SJSA1 (cell line): ENCODE measurements at regions not wholly inside any gene's neighbourhood (a gene's known extent, or its start where the extent isn't known, plus 50 kb on each side); places are given as distances from the start of the nearest gene placed in this dataset.

Experiments used
- DNase-seq, 2 experiments: peaks; one replicate each; pipeline ENCODE4 v3.0.0-alpha.2; 2015 to 2020; ENCODE audit warnings: low spot score in 2 of 2, low read depth in 1 of 2
- H3K27ac ChIP-seq: fragments of 250-450 bp; sonication (Bioruptor Pico); 2 replicates; pipeline ENCODE4 v1.5.1; 2020; ENCODE audit warnings: mild to moderate bottlenecking, moderate library complexity
- H3K27me3 ChIP-seq: fragments of 250-450 bp; sonication (Bioruptor Pico); replicated peaks from 2 replicates; pipeline ENCODE4 v1.5.1; 2020; ENCODE audit warnings: mild to moderate bottlenecking, moderate library complexity
- H3K36me3 ChIP-seq: fragments of 250-450 bp; sonication (Bioruptor Pico); 2 replicates; pipeline ENCODE4 v1.5.1; 2020; ENCODE audit warnings: mild to moderate bottlenecking
- H3K4me1 ChIP-seq: fragments of 250-450 bp; sonication (Bioruptor Pico); replicated peaks from 2 replicates; pipeline ENCODE4 v1.6.1; 2021; ENCODE audit warnings: mild to moderate bottlenecking
- H3K4me3 ChIP-seq: fragments of 250-450 bp; sonication (Bioruptor Pico); 2 replicates; pipeline ENCODE4 v1.5.1; 2020; ENCODE audit warnings: mild to moderate bottlenecking
- H3K9me3 ChIP-seq: fragments of 250-450 bp; sonication (Bioruptor Pico); replicated peaks from 2 replicates; pipeline ENCODE4 v1.5.1; 2020; ENCODE audit warnings: mild to moderate bottlenecking

GRCh38 chr1:14113271-14113670, 413.3 kb downstream of the PRDM2 start:
- no peaks in the 10 kb centered on the region for H3K36me3 ChIP-seq
- no peak overlapping the region for H3K4me3 ChIP-seq
- no peak for DNase-seq
- H3K4me1 ChIP-seq, result no peaks in the 10 kb centered on the region
- H3K27me3 ChIP-seq, result no peaks in the 10 kb centered on the region
- H3K9me3 ChIP-seq, result no peaks in the 10 kb centered on the region
- no peak overlapping the region for H3K27ac ChIP-seq

DNA sequence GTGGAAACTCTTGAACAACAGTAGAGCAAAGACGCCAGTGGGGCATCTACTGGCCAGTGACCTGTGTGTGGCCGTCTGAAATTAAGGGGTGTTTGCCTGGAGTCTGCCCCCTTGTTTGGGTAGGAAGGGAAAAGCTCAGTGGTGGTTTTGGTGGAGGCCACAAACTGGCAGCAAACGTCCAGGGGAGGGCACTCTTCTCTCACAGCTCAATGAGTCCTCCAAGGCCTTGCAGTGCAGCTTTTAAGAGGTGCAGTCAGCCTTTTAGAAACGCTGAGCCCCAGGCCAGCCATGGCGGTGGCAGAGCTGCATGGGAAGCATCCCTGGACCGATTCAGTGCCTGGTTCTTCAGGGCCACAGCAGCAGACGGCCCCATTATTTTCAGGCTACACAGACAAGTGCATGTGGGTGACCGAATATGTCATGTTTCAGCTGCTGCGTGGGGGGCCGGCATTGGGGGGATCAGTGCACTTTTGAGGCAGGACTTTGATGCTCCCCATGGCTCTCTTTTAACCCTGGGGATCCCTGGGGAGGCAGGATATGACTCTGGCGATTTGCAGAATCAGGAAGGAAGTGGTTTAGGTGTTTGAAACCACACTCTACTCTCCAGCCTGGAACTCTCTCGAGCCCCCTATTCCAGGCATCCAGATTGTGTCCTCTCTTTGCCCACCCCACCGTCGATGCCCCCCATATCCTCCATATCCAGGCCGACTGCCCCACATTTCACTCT, 414.0 kb downstream of the PRDM2 start:
- H3K9me3 ChIP-seq, result no peaks in the 10 kb centered on the region
- peak in 1 of 2 experiments; percentile 3 for DNase-seq

DNA sequence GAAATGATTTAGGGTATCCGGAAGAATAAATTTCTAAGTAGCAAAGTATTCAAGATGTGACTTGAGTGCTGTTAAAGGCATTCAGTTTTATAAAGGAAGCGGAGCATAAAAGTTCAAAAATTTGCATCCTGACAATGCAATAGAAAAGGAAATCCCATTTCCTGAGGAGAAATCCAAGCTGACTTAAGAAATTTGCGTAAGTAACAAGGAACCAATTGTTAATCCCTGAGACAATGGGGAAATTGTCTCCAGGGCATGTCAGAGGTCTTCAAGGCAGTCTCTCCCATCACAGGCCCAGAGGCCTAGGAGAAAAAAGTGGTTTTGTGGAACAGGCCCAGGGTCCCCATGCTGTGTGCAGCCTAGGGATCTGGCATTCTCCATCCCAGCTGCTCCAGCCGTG, 416.0 kb downstream of the PRDM2 start:
- no peaks in the 10 kb centered on the region for H3K4me1 ChIP-seq
- DNase-seq, result no peak
- no peak overlapping the region for H3K27ac ChIP-seq
- no peaks in the 10 kb centered on the region for H3K9me3 ChIP-seq
- no peaks in the 10 kb centered on the region for H3K36me3 ChIP-seq
- no peak overlapping the region for H3K4me3 ChIP-seq
- H3K27me3 ChIP-seq, result no peaks in the 10 kb centered on the region

More for the DNA sequence above, 414.0 kb downstream of the PRDM2 start:
- Histone ChIP-seq H3K27me3 (no peaks in the 10 kb centered on the region), H3K36me3 (no peaks in the 10 kb centered on the region), H3K4me1 (no peaks in the 10 kb centered on the region), H3K27ac (no peak overlapping the region), H3K4me3 (no peak overlapping the region)

DNA sequence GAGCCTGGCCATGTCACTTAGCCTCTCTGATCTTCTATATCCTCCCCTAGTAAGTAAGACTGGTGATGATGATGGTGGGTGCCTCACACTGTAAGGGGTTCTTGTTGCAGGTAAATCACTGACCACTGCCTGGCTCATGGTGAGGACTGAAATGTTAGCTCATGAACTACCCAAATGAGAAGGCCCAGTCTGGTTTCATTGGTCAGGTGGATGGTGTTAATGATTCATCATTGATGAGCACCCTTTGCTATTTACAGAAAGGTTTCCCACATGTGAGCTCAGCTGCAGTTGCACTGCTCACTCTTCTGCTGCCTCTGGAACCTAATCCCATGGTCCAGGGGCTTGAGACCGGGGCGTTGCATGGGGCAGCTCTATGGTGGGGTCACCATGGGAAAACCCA, 417.7 kb downstream of the PRDM2 start:
- Histone ChIP-seq H3K4me1 (no peaks in the 10 kb centered on the region), H3K4me3 (no peak overlapping the region), H3K27me3 (no peaks in the 10 kb centered on the region), H3K9me3 (no peaks in the 10 kb centered on the region), H3K27ac (no peak overlapping the region), H3K36me3 (no peaks in the 10 kb centered on the region)
- DNase-seq, result no peak

- no peaks in the 10 kb centered on the region for H3K4me1 ChIP-seq
- no peaks in the 10 kb centered on the region for H3K9me3 ChIP-seq
- no peak overlapping the region for H3K4me3 ChIP-seq
- no peaks in the 10 kb centered on the region for H3K36me3 ChIP-seq
- H3K27ac ChIP-seq, result no peak overlapping the region
- H3K27me3 ChIP-seq, result no peaks in the 10 kb centered on the region
- no peak for DNase-seq
These were observed 418.9 kb downstream of the PRDM2 start for GRCh38 chr1:14118691-14119485.

- Histone ChIP-seq H3K36me3 (no peaks in the 10 kb centered on the region), H3K27me3 (no peaks in the 10 kb centered on the region), H3K4me3 (no peak overlapping the region), H3K4me1 (no peaks in the 10 kb centered on the region), H3K27ac (no peak overlapping the region), H3K9me3 (no peaks in the 10 kb centered on the region)
- DNase-seq, result no peak
These were observed 420.9 kb downstream of the PRDM2 start for GRCh38 chr1:14120895-14121294.

GRCh38 chr1:14128096-14128495, 428.1 kb downstream of the PRDM2 start:
- no peaks in the 10 kb centered on the region for H3K36me3 ChIP-seq
- H3K9me3 ChIP-seq, result no peaks in the 10 kb centered on the region; the same call in 1 of the 2 replicates
- DNase-seq, result no peak
- H3K27ac ChIP-seq, result no peak overlapping the region
- H3K4me3 ChIP-seq, result no peak overlapping the region
- no peaks in the 10 kb centered on the region for H3K4me1 ChIP-seq
- H3K27me3 ChIP-seq, result no peaks in the 10 kb centered on the region

DNA sequence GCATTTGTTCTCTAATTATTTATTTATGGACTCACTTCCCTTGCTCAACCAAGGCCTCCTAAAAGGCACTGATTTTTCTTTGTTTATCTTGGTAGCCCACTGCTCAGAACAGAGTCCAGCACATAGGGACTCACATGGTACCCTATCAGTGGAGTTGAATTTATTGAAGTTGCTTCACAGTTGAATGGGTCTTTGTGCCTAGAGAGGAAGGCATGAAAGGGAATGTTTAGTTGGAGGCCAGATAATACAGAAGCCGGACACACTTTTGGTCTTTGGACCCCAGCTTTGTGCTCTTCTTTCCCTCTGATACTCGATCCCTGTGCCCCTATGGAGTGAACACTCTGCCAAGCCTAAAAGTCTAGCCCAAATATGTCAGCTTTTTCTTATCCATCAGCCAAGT, 429.0 kb downstream of the PRDM2 start:
- H3K27me3 ChIP-seq, result no peaks in the 10 kb centered on the region
- H3K36me3 ChIP-seq, result no peaks in the 10 kb centered on the region
- DNase-seq, result no peak
- no peaks in the 10 kb centered on the region; the same call in 1 of the 2 replicates for H3K9me3 ChIP-seq
- H3K4me3 ChIP-seq, result no peak overlapping the region
- no peak overlapping the region for H3K27ac ChIP-seq
- H3K4me1 ChIP-seq, result no peaks in the 10 kb centered on the region

- Histone ChIP-seq H3K4me1 (no peaks in the 10 kb centered on the region), H3K27me3 (no peaks in the 10 kb centered on the region), H3K4me3 (no peak overlapping the region), H3K36me3 (no peaks in the 10 kb centered on the region), H3K27ac (no peak overlapping the region), H3K9me3 (no peaks in the 10 kb centered on the region; the same call in 1 of the 2 replicates)
- no peak for DNase-seq
These were observed 435.1 kb downstream of the PRDM2 start for GRCh38 chr1:14135070-14135469.

GRCh38 chr1:14136152-14136763, 436.3 kb downstream of the PRDM2 start:
- DNase-seq, result no peak
- no peaks in the 10 kb centered on the region for H3K4me1 ChIP-seq
- H3K36me3 ChIP-seq, result no peaks in the 10 kb centered on the region

DNA sequence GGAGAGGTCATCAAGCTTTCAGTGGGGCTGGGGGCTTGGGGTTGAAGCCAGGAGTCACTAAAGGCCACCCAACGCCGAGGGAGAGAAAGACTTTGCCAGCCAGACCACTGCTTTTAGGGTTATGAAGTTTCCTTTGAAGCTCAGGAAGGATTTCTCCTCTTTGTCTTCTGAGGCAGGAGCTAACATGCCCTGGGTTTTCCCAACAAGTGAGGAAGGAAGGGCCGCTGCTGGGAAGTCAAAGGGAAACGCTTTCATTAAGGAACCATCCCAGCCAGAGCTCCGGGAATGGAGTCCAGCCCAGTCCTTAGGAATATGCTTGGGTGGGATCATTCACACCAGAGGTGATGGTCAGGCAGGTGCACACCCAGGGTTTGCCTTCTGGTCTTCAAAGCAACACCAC, 436.9 kb downstream of the PRDM2 start:
- Histone ChIP-seq H3K4me1 (no peaks in the 10 kb centered on the region), H3K27ac (no peak overlapping the region), H3K27me3 (no peaks in the 10 kb centered on the region), H3K4me3 (no peak overlapping the region), H3K36me3 (no peaks in the 10 kb centered on the region), H3K9me3 (no peaks in the 10 kb centered on the region; the same call in 1 of the 2 replicates)
- DNase-seq, result no peak

More at GRCh38 chr1:14136152-14136763, 436.3 kb downstream of the PRDM2 start:
- Histone ChIP-seq H3K27me3 (no peaks in the 10 kb centered on the region), H3K27ac (no peak overlapping the region), H3K4me3 (no peak overlapping the region), H3K9me3 (no peaks in the 10 kb centered on the region; the same call in 1 of the 2 replicates)

- Histone ChIP-seq H3K27me3 (no peaks in the 10 kb centered on the region), H3K9me3 (no peaks in the 10 kb centered on the region; the same call in 1 of the 2 replicates), H3K36me3 (no peaks in the 10 kb centered on the region), H3K4me1 (no peaks in the 10 kb centered on the region), H3K27ac (no peak overlapping the region), H3K4me3 (no peak overlapping the region)
- DNase-seq, result no peak
These were observed 437.6 kb downstream of the PRDM2 start for GRCh38 chr1:14137411-14138134.

GRCh38 chr1:14138135-14138506, 438.1 kb downstream of the PRDM2 start:
- no peaks in the 10 kb centered on the region; the same call in 1 of the 2 replicates for H3K9me3 ChIP-seq
- no peaks in the 10 kb centered on the region for H3K36me3 ChIP-seq
- H3K27me3 ChIP-seq, result no peaks in the 10 kb centered on the region
- no peaks in the 10 kb centered on the region for H3K4me1 ChIP-seq
- no peak for DNase-seq
- H3K27ac ChIP-seq, result no peak overlapping the region
- no peak overlapping the region for H3K4me3 ChIP-seq
